Trophoblast cell (in vitro differentiated cells and primary cell): ENCODE measurements at regions not wholly inside any gene's neighbourhood (a gene's known extent, or its start where the extent isn't known, plus 50 kb on each side); places are given as distances from the start of the nearest gene placed in this dataset.

ENCODE experiments used
- DNase-seq, 2 donors: peaks; one replicate each; pipeline ENCODE4 v3.0.0-alpha.2; 2016
- H2AFZ ChIP-seq: 2 replicates; pipeline ENCODE4 v1.6.1; 2013; ENCODE audit warnings: low read length, moderate library complexity, mild to moderate bottlenecking; ENCODE audit not compliant: insufficient read depth, poor library complexity
- H2AK5ac ChIP-seq: 2 replicates; pipeline ENCODE4 v1.6.1; 2013; ENCODE audit warnings: mild to moderate bottlenecking, low read length
- H2BK120ac ChIP-seq: 2 replicates; pipeline ENCODE4 v1.6.1; 2013; ENCODE audit warnings: low read length, mild to moderate bottlenecking, moderate library complexity; ENCODE audit not compliant: insufficient read depth, poor library complexity
- H2BK12ac ChIP-seq: 2 replicates; pipeline ENCODE4 v1.6.1; 2013; ENCODE audit warnings: mild to moderate bottlenecking, low read length, moderate library complexity
- H2BK5ac ChIP-seq: 2 replicates; pipeline ENCODE4 v1.6.1; 2013; ENCODE audit warnings: low read length, low read depth, moderate library complexity, mild to moderate bottlenecking; ENCODE audit not compliant: poor library complexity
- H3K14ac ChIP-seq: 2 replicates; pipeline ENCODE4 v1.6.1; 2013; ENCODE audit warnings: mild to moderate bottlenecking, low read length
- H3K18ac ChIP-seq: 2 replicates; pipeline ENCODE4 v1.6.1; 2013; ENCODE audit warnings: mild to moderate bottlenecking, low read length
- H3K23ac ChIP-seq: 2 replicates; pipeline ENCODE4 v1.6.1; 2013; ENCODE audit warnings: low read length
- H3K27ac ChIP-seq: 2 replicates; pipeline ENCODE4 v1.5.1; 2013; ENCODE audit warnings: low read depth, mild to moderate bottlenecking, inconsistent platforms, low read length, moderate library complexity
- H3K27me3 ChIP-seq: 2 replicates; pipeline ENCODE4 v1.6.1; 2013; ENCODE audit warnings: inconsistent platforms, mild to moderate bottlenecking, low read length, moderate library complexity; ENCODE audit not compliant: insufficient read depth
- H3K36me3 ChIP-seq, 2 experiments: 1 replicate in 1 of 2; 2 replicates in 1 of 2; pipeline ENCODE4 v1.6.1; 2013; ENCODE audit warnings: low read length in 2 of 2, mild to moderate bottlenecking in 2 of 2, moderate library complexity in 1 of 2; ENCODE audit not compliant: insufficient read depth in 2 of 2, control insufficient read depth in 1 of 2
- H3K4ac ChIP-seq: 2 replicates; pipeline ENCODE4 v1.6.1; 2013; ENCODE audit warnings: low read depth, mild to moderate bottlenecking, low read length, moderate library complexity
- H3K4me1 ChIP-seq, 2 experiments: 1 replicate in 1 of 2; 2 replicates in 1 of 2; pipeline ENCODE4 v1.6.1; 2013; ENCODE audit warnings: low read length in 2 of 2, mild to moderate bottlenecking in 2 of 2, moderate library complexity in 1 of 2; ENCODE audit not compliant: insufficient read depth in 2 of 2, control insufficient read depth in 1 of 2
- H3K4me2 ChIP-seq: 2 replicates; pipeline ENCODE4 v1.6.1; 2013; ENCODE audit warnings: inconsistent platforms, mild to moderate bottlenecking, low read length, moderate library complexity
- H3K4me3 ChIP-seq: 2 replicates; pipeline ENCODE4 v1.5.1; 2013; ENCODE audit warnings: mild to moderate bottlenecking, low read depth, low read length, inconsistent platforms
- H3K79me1 ChIP-seq: one replicate; pipeline ENCODE4 v1.6.1; 2013; ENCODE audit warnings: low read length
- H3K79me2 ChIP-seq: 2 replicates; pipeline ENCODE4 v1.6.1; 2013; ENCODE audit warnings: low read length, mild to moderate bottlenecking; ENCODE audit not compliant: control insufficient read depth, insufficient read depth, poor library complexity
- H3K9ac ChIP-seq: 2 replicates; pipeline ENCODE4 v1.6.1; 2013; ENCODE audit warnings: mild to moderate bottlenecking, low read length
- H3K9me3 ChIP-seq: 2 replicates; pipeline ENCODE4 v1.6.1; 2013; ENCODE audit warnings: low read depth, mild to moderate bottlenecking, control low read depth, inconsistent platforms, low read length; ENCODE audit not compliant: insufficient read depth
- H4K12ac ChIP-seq: 2 replicates; pipeline ENCODE4 v1.6.1; 2013; ENCODE audit warnings: low read depth, mild to moderate bottlenecking, low read length, moderate library complexity
- H4K8ac ChIP-seq: 2 replicates; pipeline ENCODE4 v1.6.1; 2013; ENCODE audit warnings: low read depth, mild to moderate bottlenecking, low read length, moderate library complexity
- H4K91ac ChIP-seq: one replicate; pipeline ENCODE4 v1.6.1; 2013; ENCODE audit warnings: low read depth, mild to moderate bottlenecking, low read length, moderate library complexity
- WGBS: extraction: QIAGEN DNeasy Blood & Tissue Kit; methylation state at CpG from one replicate; pipeline ENCODE4 v1.1.7; 2013; ENCODE audit warnings: missing lambda C conversion rate; ENCODE audit not compliant: insufficient read length, insufficient coverage; ENCODE audit errors: extremely low coverage; 5-methylcytosine and 5-hydroxymethylcytosine counted together

DNA sequence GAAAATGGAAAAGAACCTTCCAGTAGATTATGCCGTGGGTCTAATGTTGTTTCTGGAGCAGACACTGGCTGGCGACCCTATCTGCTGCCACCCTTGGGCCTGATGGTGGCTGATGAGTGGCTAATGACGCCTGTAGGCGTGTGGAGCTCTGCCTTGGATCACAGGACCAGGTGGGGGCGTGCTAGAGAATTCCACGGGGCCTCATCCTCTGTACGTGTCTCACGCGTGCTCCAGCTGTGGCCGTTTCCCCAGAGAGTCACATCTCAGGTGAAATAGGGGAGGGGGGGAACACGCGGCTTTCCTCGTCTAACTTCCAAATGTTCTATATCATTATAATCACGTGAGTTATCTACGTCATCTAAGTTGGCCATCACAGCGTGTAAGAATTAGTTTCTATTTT, 160.9 kb upstream of the SMIM21 start:
- no peaks in the 10 kb centered on the region for H3K9me3 ChIP-seq
- no peak overlapping the region for H2BK5ac ChIP-seq
- no peak overlapping the region for H4K12ac ChIP-seq
- no peak overlapping the region for H4K91ac ChIP-seq
- H3K27me3 ChIP-seq, result no peaks in the 10 kb centered on the region
- no peak overlapping the region for H3K23ac ChIP-seq
- no peak overlapping the region for H3K9ac ChIP-seq
- no peak overlapping the region for H3K4me3 ChIP-seq
- no peak overlapping the region for H2BK120ac ChIP-seq
- no peak overlapping the region for H3K14ac ChIP-seq
- H4K8ac ChIP-seq, result no peak overlapping the region
- H2AFZ ChIP-seq, result no peak overlapping the region
- no CpG with 5 or more reads among the region's 16 CpGs for WGBS
- H3K79me1 ChIP-seq, result no peaks in the 10 kb centered on the region
- no peaks in the 10 kb centered on the region for H3K79me2 ChIP-seq
- no peaks in the 10 kb centered on the region for H3K4me1 ChIP-seq
- no peaks in the 10 kb centered on the region for H3K36me3 ChIP-seq
- no peak overlapping the region for H2BK12ac ChIP-seq
- no peak overlapping the region for H3K27ac ChIP-seq
- H2AK5ac ChIP-seq, result no peak overlapping the region
- DNase-seq, result no peak
- no peak overlapping the region for H3K4me2 ChIP-seq
- H3K18ac ChIP-seq, result no peak overlapping the region
- no peak overlapping the region for H3K4ac ChIP-seq

DNA sequence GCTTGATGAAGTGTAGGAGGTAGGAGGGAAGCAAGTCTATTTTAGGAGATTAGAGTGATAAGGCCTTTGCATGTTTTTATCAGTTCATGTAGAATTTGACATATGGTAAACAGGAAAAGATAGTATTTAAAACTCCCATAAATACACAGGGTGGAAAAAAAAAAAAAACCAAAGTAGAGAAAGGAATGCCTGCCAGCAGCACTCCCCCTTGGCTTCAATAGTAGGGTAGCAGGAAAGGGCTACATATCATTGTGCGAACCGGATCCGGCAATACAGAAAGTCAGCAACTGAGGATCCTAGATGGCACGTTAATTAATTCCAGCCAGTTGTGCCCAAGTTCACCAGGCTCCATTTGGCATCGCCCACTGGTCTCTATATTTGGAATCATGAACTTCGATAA, 159.6 kb upstream of the SMIM21 start:
- no CpG with 5 or more reads among the region's 6 CpGs for WGBS
- Histone ChIP-seq H3K27me3 (no peaks in the 10 kb centered on the region), H2BK5ac (no peak overlapping the region), H3K4me3 (no peak overlapping the region), H3K36me3 (no peaks in the 10 kb centered on the region), H2AFZ (no peak overlapping the region), H3K14ac (no peak overlapping the region), H4K8ac (no peak overlapping the region), H3K18ac (no peak overlapping the region), H3K79me1 (no peaks in the 10 kb centered on the region), H3K4me2 (no peak overlapping the region), H2BK120ac (no peak overlapping the region), H3K9ac (no peak overlapping the region), H3K4ac (no peak overlapping the region), H3K79me2 (no peaks in the 10 kb centered on the region), H3K4me1 (no peaks in the 10 kb centered on the region), H2BK12ac (no peak overlapping the region), H4K12ac (no peak overlapping the region), H3K9me3 (no peaks in the 10 kb centered on the region), H3K27ac (no peak overlapping the region), H2AK5ac (no peak overlapping the region), H4K91ac (no peak overlapping the region), H3K23ac (no peak overlapping the region)
- DNase-seq, result no peak

DNA sequence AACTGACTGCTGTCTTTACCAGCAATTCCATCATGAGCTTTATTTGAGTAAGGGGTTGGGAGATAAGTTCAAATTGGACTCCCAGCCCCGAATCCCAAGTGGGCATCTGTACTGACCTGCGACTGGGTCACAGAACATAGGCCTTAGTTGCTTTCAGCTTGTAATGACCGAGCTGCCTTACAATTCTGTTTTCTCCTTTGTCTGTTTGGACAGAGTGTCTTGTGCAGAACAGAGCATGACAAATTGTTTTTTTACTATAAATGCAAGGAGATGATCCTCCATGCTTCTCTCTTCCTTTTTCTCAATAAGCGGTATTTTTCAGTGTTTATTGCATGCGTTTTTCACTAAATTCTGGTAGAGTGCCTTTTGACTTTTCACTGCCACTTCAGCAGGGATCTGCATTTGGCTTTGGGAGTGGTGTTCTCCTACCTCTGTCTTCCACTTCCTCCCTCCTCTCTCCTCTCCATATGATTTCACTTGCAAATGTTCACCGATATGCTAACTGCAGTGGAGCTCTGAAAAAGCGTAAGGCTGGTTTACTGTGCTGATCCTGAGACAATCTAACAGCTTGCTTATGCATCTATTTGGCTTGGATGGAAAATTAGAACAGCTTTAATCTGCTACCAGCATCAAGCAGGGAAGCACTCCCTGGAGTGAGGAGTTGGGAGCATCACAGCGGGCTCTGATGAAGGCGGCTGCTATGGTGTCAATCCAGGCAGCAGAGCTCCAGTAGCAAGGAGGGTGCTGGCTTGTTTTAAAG, 158.8 kb upstream of the SMIM21 start:
- H4K8ac ChIP-seq, result no peak overlapping the region

DNA sequence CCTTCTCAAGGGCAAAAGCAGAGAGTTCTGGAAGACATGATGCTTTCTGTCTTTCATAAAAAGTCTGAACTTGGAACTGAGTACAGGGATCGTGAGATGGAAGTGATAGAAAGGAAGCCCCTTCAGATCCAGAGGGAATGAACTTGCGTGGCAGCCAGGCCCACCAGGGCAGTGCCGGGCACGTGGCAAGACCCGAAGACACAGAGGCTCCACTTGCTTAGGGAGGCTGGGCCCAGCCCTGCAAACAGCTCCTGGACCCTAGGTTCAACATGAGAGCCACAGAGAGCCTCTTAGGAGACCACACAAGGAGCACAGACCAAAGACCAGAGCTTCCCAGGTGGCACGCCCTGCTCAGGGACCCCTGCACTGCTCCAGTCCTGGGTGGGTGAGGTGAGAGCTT, 155.4 kb upstream of the SMIM21 start:
- H4K91ac ChIP-seq, result no peak overlapping the region
- no peaks in the 10 kb centered on the region for H3K27me3 ChIP-seq
- H3K4me3 ChIP-seq, result no peak overlapping the region
- no peaks in the 10 kb centered on the region for H3K9me3 ChIP-seq
- H4K8ac ChIP-seq, result no peak overlapping the region
- H2BK12ac ChIP-seq, result no peak overlapping the region
- H3K4ac ChIP-seq, result no peak overlapping the region
- peak overlapping the region; percentile 68 for H4K12ac ChIP-seq
- H2AK5ac ChIP-seq, result no peak overlapping the region
- no peak overlapping the region for H2BK5ac ChIP-seq
- H3K79me1 ChIP-seq, result no peaks in the 10 kb centered on the region
- H3K23ac ChIP-seq, result no peak overlapping the region
- H3K4me1 ChIP-seq, result no peaks in the 10 kb centered on the region
- DNase-seq, result no peak
- no peak overlapping the region for H3K9ac ChIP-seq
- no peak overlapping the region for H2AFZ ChIP-seq
- no peak overlapping the region for H2BK120ac ChIP-seq
- no peak overlapping the region for H3K27ac ChIP-seq
- H3K36me3 ChIP-seq, result no peaks in the 10 kb centered on the region
- no peaks in the 10 kb centered on the region for H3K79me2 ChIP-seq
- H3K4me2 ChIP-seq, result no peak overlapping the region
- H3K18ac ChIP-seq, result no peak overlapping the region
- WGBS, result no CpG with 5 or more reads among the region's 6 CpGs
- H3K14ac ChIP-seq, result no peak overlapping the region

More for the DNA sequence above, 158.8 kb upstream of the SMIM21 start:
- no peak overlapping the region for H3K4ac ChIP-seq
- no peak overlapping the region for H3K18ac ChIP-seq
- H2BK12ac ChIP-seq, result no peak overlapping the region
- no peak overlapping the region for H2BK120ac ChIP-seq
- no CpG with 5 or more reads among the region's 9 CpGs for whole genome bisulfite sequencing
- H4K91ac ChIP-seq, result no peak overlapping the region
- H3K4me3 ChIP-seq, result no peak overlapping the region
- no peak overlapping the region for H3K27ac ChIP-seq
- H4K12ac ChIP-seq, result no peak overlapping the region
- H3K4me1 ChIP-seq, result no peaks in the 10 kb centered on the region
- H3K36me3 ChIP-seq, result no peaks in the 10 kb centered on the region
- no peak overlapping the region for H2AK5ac ChIP-seq
- H3K4me2 ChIP-seq, result no peak overlapping the region
- H2AFZ ChIP-seq, result no peak overlapping the region
- H3K23ac ChIP-seq, result no peak overlapping the region
- H3K9ac ChIP-seq, result no peak overlapping the region
- no peaks in the 10 kb centered on the region for H3K9me3 ChIP-seq
- H3K14ac ChIP-seq, result no peak overlapping the region
- H3K79me2 ChIP-seq, result no peaks in the 10 kb centered on the region
- H2BK5ac ChIP-seq, result no peak overlapping the region
- no peaks in the 10 kb centered on the region for H3K79me1 ChIP-seq
- H3K27me3 ChIP-seq, result no peaks in the 10 kb centered on the region
- no peak for DNase-seq
